Calu3 (cell line): ENCODE measurements at regions not wholly inside any gene's neighbourhood (a gene's known extent, or its start where the extent isn't known, plus 50 kb on each side); places are given as distances from the start of the nearest gene placed in this dataset.

ENCODE experiments used
- BruUV-seq: library from RNA; stranded (reverse); fragments of 400-500 nt; replicated peaks from 2 replicates; lab custom pipeline; 2021; lab: Mats Ljungman, UMichigan
- CTCF ChIA-PET: fragments of 300-600 bp; sonication (Branson Sonifier 250); formaldehyde crosslinking; loops from one replicate; lab custom pipeline; 2022; ENCODE audit warnings: antibody characterized with exemption; lab: Charles Lee
- DNase-seq: peaks from one replicate; pipeline ENCODE4 v3.0.0; 2022
- H3K27ac Mint-ChIP-seq: one replicate; pipeline ENCODE4 v1.8.0; 2022; ENCODE audit warnings: mixed read lengths; ENCODE audit not compliant: unreplicated experiment
- H3K27me3 Mint-ChIP-seq: one replicate; pipeline ENCODE4 v1.8.0; 2022; ENCODE audit warnings: mixed read lengths; ENCODE audit not compliant: unreplicated experiment
- H3K36me3 Mint-ChIP-seq: one replicate; pipeline ENCODE4 v1.8.0; 2022; ENCODE audit warnings: mild to moderate bottlenecking, moderate library complexity, mixed read lengths; ENCODE audit not compliant: insufficient read depth, unreplicated experiment
- H3K4me1 Mint-ChIP-seq: one replicate; pipeline ENCODE4 v1.8.0; 2022; ENCODE audit warnings: mild to moderate bottlenecking, low read depth, mixed read lengths; ENCODE audit not compliant: unreplicated experiment
- H3K4me3 Mint-ChIP-seq: one replicate; pipeline ENCODE4 v1.8.0; 2022; ENCODE audit warnings: mild to moderate bottlenecking, low read depth, moderate library complexity, mixed read lengths; ENCODE audit not compliant: unreplicated experiment
- H3K9me3 Mint-ChIP-seq: one replicate; pipeline ENCODE4 v1.8.0; 2022; ENCODE audit warnings: low read depth, mixed read lengths; ENCODE audit not compliant: unreplicated experiment
- CTCF ChIP-seq: fragments of 200-600 bp; IDR thresholded peaks from one replicate; pipeline ENCODE4 v1.8.0; 2022; ENCODE audit warnings: antibody characterized with exemption; ENCODE audit not compliant: unreplicated experiment
- intact Hi-C: fragments of 100-400 bp; cut with micrococcal nuclease; formaldehyde crosslinking; loops from one replicate; pipeline ENCODE4 v1.10.0; 2022; ENCODE audit not compliant: unreplicated experiment

- no peaks in the 10 kb centered on the region for H3K36me3 Mint-ChIP-seq
- BruUV-seq: no TSS peak
- CTCF ChIA-PET: interaction anchor here (1.8 kb wide), 1 partner anchor 11 kb away, joined by 4 read pairs; no protein-coding TSS in a partner anchor
- no peaks in the 10 kb centered on the region for H3K4me1 Mint-ChIP-seq
- H3K4me3 Mint-ChIP-seq: no peak overlapping the region
- no peak for TF ChIP-seq CTCF
- no peak for DNase-seq
- H3K9me3 Mint-ChIP-seq: no peaks in the 10 kb centered on the region
- no peaks in the 10 kb centered on the region for H3K27me3 Mint-ChIP-seq
- intact Hi-C loops: no loop called here
- H3K27ac Mint-ChIP-seq: no peak overlapping the region
Observed at GRCh38 chr3:14277557-14277956, 98.9 kb downstream of the LSM3 start.

- CTCF ChIA-PET: interaction anchor here (1.8 kb wide), 1 partner anchor 10 kb away, joined by 4 read pairs; no protein-coding TSS in a partner anchor
- no peak for DNase-seq
- intact Hi-C loops: no loop called here
Observed at GRCh38 chr3:14278265-14278798, 99.7 kb downstream of the LSM3 start.

GRCh38 chr3:14278799-14279625 lies 100.4 kb downstream of the LSM3 start:
- intact Hi-C loops: no loop called here
- DNase-seq: no peak
- H3K4me3 Mint-ChIP-seq: no peak overlapping the region
- H3K27me3 Mint-ChIP-seq: no peaks in the 10 kb centered on the region
- TF ChIP-seq CTCF: no peak
- BruUV-seq: no TSS peak
- H3K4me1 Mint-ChIP-seq: no peaks in the 10 kb centered on the region
- no peaks in the 10 kb centered on the region for H3K9me3 Mint-ChIP-seq
- no peaks in the 10 kb centered on the region for H3K36me3 Mint-ChIP-seq
- CTCF ChIA-PET: interaction anchor here (0.6 to 1.8 kb wide), 4 partner anchors 9 to 189 kb away, joined by 3 to 4 read pairs (median 4); no protein-coding TSS in a partner anchor
- H3K27ac Mint-ChIP-seq: no peak overlapping the region

More at GRCh38 chr3:14278265-14278798, 99.7 kb downstream of the LSM3 start:
- no peak for TF ChIP-seq CTCF
- no TSS peak for BruUV-seq
- H3K27ac Mint-ChIP-seq: no peak overlapping the region
- no peaks in the 10 kb centered on the region for H3K4me1 Mint-ChIP-seq
- H3K36me3 Mint-ChIP-seq: no peaks in the 10 kb centered on the region
- no peaks in the 10 kb centered on the region for H3K9me3 Mint-ChIP-seq
- no peak overlapping the region for H3K4me3 Mint-ChIP-seq
- no peaks in the 10 kb centered on the region for H3K27me3 Mint-ChIP-seq

- Mint-ChIP-seq H3K36me3 (no peaks in the 10 kb centered on the region), H3K27ac (no peak overlapping the region), H3K4me3 (no peak overlapping the region), H3K27me3 (no peaks in the 10 kb centered on the region), H3K4me1 (no peaks in the 10 kb centered on the region), H3K9me3 (no peaks in the 10 kb centered on the region)
- no TSS peak for BruUV-seq
- DNase-seq: no peak
- CTCF ChIA-PET: interaction anchor here (0.6 to 0.8 kb wide), 3 partner anchors 14 to 190 kb away, joined by 3 to 4 read pairs (median 3); no protein-coding TSS in a partner anchor
- intact Hi-C loops: no loop called here
- no peak for TF ChIP-seq CTCF
Observed at GRCh38 chr3:14279626-14280061, 101.0 kb downstream of the LSM3 start.
